ENCODE measurements at regions not wholly inside any gene's neighbourhood (a gene's known extent, or its start where the extent isn't known, plus 50 kb on each side); places are given as distances from the start of the nearest gene placed in this dataset.

DNA sequence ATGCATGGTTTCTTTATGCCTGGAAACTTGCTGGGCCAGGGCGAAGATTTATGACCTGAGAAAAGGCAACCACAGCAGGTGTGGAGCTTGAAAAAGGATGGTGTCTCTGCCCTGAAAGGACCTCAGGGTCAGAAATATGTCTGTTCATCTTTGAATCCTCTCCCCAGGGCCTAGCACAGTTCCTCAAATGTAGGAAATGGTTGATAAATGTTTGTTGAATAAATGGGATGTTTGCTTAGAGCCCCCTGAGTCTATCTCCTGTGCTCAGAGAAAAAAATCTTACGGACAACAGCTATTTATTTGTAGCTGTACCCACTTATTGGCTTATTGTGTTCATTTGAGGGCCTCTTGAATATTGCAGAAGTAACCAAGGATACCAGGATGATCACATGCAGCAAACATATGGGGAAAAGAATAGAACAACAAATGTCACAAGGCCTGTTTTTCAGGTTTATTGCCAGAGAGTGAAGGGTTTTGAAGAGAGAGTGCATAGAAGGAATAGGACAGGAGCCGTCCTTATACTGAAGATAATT, 114.5 kb downstream of the KLF5 start:
- TF ChIP-seq, protein P1, sequence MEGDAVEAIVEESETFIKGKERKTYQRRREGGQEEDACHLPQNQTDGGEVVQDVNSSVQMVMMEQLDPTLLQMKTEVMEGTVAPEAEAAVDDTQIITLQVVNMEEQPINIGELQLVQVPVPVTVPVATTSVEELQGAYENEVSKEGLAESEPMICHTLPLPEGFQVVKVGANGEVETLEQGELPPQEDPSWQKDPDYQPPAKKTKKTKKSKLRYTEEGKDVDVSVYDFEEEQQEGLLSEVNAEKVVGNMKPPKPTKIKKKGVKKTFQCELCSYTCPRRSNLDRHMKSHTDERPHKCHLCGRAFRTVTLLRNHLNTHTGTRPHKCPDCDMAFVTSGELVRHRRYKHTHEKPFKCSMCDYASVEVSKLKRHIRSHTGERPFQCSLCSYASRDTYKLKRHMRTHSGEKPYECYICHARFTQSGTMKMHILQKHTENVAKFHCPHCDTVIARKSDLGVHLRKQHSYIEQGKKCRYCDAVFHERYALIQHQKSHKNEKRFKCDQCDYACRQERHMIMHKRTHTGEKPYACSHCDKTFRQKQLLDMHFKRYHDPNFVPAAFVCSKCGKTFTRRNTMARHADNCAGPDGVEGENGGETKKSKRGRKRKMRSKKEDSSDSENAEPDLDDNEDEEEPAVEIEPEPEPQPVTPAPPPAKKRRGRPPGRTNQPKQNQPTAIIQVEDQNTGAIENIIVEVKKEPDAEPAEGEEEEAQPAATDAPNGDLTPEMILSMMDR (IDR thresholded peaks at IDR 0.05; ENCODE audit: low read length, missing control alignments) = no peak
- H3K4me3 ChIP-seq (replicated peaks; ENCODE audit: low read depth, low read length) = no peak overlapping the region
- no peak for DNase-seq (ENCODE audit: low read depth)

DNA sequence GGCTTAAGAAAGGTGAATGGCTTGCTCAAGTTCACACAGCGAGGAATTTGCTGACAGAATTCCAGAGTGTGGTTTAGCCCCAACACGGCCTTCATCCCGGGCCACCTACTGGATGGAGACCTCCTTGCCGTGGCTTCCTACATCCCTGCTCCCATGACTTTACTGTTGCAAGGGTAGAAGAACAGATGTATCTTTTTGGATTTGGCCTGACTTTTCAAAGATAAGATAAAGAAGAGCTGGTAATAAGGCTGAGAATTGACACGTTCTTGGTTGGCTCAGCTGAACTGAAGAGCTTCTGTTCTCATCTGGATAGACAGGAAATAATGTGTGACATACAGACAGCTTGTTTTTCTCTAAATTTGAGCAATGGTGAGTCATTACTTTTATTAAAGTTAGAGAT, 113.1 kb downstream of the KLF5 start:
- TF ChIP-seq, protein P1 (IDR thresholded peaks at IDR 0.05; ENCODE audit: low read length, missing control alignments) = peak; percentile 39
- peak; percentile 85 for DNase-seq (ENCODE audit: low read depth)
- H3K4me3 ChIP-seq (replicated peaks; ENCODE audit: low read depth, low read length) = no peak overlapping the region

GRCh38 chr13:73171271-73171682, 112.5 kb downstream of the KLF5 start:
- DNase-seq (ENCODE audit: low read depth) = no peak
- H3K4me3 ChIP-seq (replicated peaks; ENCODE audit: low read depth, low read length) = no peak overlapping the region
- TF ChIP-seq, protein P1 (IDR thresholded peaks at IDR 0.05; ENCODE audit: low read length, missing control alignments) = no peak

- H3K4me3 ChIP-seq (replicated peaks; ENCODE audit: low read depth, low read length) = no peak overlapping the region
- TF ChIP-seq, protein P1 (IDR thresholded peaks at IDR 0.05; ENCODE audit: low read length, missing control alignments) = no peak
- peak; percentile 13 for DNase-seq (ENCODE audit: low read depth)
These were observed 111.2 kb downstream of the KLF5 start for GRCh38 chr13:73169971-73170370.

DNA sequence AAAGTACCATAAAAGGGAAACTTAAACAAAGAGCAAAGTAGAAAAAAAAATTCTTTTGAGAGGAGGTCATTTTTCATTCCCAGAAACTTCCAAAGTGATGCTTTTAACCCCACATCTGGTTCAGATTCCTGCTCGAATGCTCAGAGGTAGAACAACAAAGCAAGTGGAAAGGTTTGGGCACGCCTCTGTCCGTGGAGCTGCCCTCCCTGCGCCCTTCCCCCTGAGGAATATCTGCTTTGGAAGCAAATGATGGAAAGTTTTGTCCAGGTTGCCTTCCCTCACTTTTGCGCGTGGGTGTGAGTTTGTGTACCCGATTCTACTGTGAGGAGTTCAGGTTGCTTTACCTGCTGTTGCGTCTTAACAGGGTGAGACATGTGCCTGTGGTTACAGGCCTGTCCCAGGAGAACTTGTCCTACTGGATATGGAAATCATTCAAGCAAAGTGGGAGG, 110.2 kb downstream of the KLF5 start:
- TF ChIP-seq, protein P1 (IDR thresholded peaks at IDR 0.05; ENCODE audit: low read length, missing control alignments) = no peak
- DNase-seq (ENCODE audit: low read depth) = peak; percentile 14
- H3K4me3 ChIP-seq (replicated peaks; ENCODE audit: low read depth, low read length) = no peak overlapping the region

GRCh38 chr13:73168226-73168952, 109.6 kb downstream of the KLF5 start:
- TF ChIP-seq, protein P1 (IDR thresholded peaks at IDR 0.05; ENCODE audit: low read length, missing control alignments) = no peak
- H3K4me3 ChIP-seq (replicated peaks; ENCODE audit: low read depth, low read length) = no peak overlapping the region
- DNase-seq (ENCODE audit: low read depth) = peak; percentile 66

Data from fibroblast of pulmonary artery (primary cell).